Left forelimb (tissue), 1 donor: ENCODE measurements at regions not wholly inside any gene's neighbourhood (a gene's known extent, or its start where the extent isn't known, plus 50 kb on each side); places are given as distances from the start of the nearest gene placed in this dataset.
"Not testable (repeated sequence)": the region's sequence is repeated elsewhere in the genome, so short reads cannot be mapped to it uniquely, and the experiment has no call there.

Experiments
- DNase-seq: peaks from one replicate; pipeline ENCODE4 v3.0.0-alpha.2; 2018; ENCODE audit warnings: low spot score

DNA sequence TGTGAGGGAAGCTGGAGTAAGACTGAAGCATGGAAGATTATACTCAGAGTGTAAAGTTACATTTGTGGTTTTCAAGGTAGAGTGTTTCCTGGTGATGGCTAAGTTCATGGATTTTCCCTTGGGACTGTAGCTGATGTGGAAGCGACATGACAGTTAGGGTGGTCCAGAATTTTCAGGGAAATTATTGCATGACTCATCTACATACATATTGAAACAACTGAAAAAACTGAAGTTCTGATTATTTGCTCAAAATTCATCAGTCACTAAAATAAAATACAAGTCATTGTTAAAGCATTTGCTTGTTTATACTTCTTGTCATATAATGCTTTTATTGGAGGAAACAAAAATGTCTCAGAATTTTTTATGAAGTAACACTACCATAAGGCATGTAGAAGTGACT, 700.0 kb downstream of the RFPL4B start:
- DNase-seq = no peak

GRCh38 chr6:113047932-113048331, 700.8 kb downstream of the RFPL4B start:
- no peak for DNase-seq

- no peak for DNase-seq
These were observed 701.6 kb downstream of the RFPL4B start for GRCh38 chr6:113048741-113049140.

- no peak for DNase-seq
These were observed 702.1 kb downstream of the RFPL4B start for GRCh38 chr6:113049190-113049589.

GRCh38 chr6:113050010-113050858, 703.1 kb downstream of the RFPL4B start:
- DNase-seq = no peak

DNA sequence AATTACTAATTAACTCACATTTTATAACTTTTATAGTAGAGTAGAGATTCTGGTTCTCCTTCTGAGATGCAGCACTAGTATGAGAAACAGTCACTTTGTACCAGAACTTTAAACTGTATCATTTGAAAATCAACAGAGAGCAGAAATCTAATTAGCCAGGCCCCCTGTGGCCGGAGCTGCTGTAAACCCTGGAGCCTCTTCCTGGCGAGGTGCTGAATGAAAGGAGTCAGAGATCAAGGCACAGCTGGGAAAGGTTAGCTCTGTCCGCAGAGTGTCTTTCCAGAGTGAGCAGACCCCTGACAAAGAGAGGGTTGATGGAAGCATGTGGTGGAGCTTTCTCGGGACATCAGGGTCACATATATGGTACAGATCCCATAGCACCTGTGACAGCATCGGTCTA, 703.8 kb downstream of the RFPL4B start:
- DNase-seq = no peak

DNA sequence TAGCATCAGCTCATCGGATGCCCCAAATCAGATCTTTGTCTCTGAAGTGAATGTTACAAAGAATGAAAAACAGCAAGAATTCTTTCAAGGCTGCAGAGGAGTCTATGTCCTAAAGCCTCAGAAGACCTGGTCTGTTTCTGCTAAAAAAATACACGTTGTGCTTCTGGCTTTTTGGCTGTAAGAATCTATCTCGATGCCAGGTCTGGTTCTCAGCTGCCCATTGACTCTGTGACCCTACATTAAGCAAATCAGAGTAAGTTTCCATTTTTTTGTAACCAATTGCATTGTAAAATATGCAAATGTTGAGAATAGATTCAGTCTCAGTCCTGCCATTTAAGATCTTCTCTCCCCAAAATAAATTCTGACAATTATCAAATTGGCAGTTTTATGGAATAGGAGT, 705.4 kb downstream of the RFPL4B start:
- DNase-seq = no peak

DNA sequence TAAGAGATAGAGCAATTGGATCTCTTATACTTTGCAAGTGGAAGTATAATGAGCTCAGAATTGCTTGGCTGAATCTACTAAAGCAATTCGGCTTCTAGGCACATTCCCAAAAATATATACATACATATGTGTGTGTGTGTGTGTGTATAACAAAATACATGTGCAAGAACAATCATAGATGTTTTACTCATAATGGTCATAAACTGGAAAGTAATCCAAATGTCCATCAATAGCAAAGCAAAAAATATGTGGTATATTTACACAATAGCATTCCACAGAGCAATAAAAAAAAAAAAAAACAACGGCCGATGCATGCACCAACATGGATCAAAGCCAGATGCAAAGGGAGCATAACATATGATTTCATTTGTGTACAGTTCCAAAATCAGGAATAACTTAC, 707.9 kb downstream of the RFPL4B start:
- no peak for DNase-seq

DNA sequence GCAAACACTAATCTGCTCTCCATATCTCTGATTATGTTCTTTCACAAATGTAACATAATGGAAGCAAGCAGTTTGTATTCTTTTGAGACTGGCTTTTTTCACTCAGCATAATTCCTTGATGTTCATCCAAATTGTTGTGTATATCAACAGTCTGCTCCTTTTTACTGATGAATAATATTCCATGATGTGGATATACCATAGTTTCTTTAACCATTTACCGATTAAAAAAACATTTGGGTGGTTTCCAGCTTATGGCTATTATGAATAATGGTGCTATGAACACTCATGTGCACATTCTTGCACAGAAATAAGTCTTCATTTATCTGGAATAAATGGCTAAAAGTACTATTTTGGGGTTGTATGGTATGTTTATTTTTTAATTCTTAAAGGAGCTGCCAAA, 708.9 kb downstream of the RFPL4B start:
- DNase-seq = no peak

DNA sequence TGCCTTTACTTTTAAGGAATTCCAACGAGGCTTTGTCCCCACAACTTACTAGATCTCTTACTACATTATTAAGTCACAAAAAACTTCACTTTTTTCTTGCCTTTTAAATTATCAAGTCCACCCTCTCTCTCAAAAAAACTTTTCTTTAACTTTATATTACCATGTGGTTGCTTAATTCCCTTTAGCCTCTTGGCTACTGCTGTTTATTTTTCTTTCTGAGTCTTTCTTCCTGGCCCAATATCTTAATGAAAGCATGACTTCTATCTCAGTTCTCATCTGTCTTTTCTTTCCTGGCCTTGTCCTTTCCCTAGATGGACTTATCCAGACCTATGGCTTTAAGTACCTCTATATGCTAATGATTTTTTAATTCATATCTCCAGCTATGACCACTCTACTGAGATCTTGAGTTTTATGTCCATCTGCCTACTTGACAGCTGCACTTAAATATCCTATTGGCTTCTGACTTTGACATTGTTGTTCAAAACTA, 710.5 kb downstream of the RFPL4B start:
- DNase-seq = no peak

- DNase-seq = no peak
These were observed 713.5 kb downstream of the RFPL4B start for GRCh38 chr6:113060664-113061063.

- no peak for DNase-seq
These were observed 718.5 kb downstream of the RFPL4B start for GRCh38 chr6:113065611-113066010.

DNA sequence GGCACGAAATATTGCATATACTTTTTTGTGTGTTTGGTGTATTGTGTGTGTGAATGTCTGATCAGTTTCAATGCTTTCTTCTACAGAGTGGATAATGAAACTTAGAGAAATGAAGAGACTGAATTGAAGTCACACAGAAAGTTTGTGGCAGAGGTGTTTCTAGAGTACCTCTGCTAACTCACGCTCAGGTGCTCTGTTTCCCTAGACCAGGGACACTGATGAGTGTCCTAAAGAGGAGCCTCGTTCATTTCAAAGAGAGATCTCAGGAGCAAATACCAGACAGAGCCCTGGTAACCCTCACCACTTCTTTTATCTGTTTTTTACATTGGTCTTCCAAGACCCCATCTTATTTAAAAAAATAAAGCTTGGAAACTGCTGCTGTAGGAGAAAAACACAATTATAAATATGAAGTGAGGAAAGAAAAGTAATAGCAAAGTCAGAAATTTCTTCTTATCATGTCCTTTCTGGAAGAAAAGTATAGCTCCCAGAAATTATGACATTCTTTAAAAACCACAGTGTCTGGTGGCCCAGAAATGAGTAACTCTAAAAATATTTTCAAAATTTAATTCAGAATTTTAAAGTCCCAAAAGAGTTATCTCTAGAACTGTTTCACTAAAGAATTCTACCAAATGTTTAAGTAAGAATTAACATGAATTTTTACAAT, 720.6 kb downstream of the RFPL4B start:
- no peak for DNase-seq

GRCh38 chr6:113068570-113068969, 721.4 kb downstream of the RFPL4B start:
- no peak for DNase-seq

DNA sequence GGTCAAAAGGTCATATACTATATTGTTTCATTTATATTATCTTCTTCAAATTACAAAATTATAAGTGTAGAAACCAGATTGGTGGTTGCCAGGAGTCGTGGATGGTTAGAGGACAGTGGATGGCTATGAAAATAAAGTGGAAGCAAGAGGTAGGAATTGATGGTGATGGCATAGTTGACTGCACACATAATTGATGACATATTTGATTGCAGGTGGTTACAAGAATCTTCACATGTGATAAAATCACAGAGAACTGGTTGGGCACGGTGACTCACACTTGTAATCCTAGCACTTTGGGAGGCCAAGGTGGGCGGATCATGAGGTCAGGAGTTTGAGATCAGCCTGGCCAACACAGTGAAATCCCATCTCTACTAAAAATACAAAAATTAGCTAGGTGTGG, 723.6 kb downstream of the RFPL4B start:
- not testable (repeated sequence) for DNase-seq

DNA sequence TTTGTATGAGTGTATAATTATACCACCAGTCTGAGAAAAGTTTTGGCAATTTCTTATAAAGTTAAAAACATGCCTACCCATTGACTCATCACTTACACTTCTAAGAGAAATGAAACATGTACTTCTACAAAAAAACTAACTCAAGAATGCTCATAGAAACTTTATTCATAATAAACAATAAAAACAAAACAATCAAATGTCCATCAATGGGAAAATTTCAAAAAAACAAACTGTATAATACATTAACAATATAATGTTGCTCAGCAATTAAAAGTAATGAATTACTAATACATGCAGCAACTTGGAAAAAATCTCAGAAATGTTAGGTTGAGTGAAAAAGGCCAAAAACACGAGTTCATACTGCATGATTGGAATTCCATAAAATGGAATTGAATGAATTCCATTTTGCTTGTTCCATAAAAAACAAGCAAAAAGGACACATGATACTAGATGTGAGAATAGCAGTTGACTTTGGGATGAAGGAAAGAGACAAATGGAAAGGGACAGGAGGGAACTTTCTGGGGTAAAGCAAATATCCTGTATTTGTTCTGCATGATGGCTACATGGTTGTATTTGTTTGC, 726.6 kb downstream of the RFPL4B start:
- no peak for DNase-seq

GRCh38 chr6:113076116-113076515, 729.0 kb downstream of the RFPL4B start:
- DNase-seq = no peak

- DNase-seq = no peak
These were observed 729.7 kb downstream of the RFPL4B start for GRCh38 chr6:113076816-113077215.

DNA sequence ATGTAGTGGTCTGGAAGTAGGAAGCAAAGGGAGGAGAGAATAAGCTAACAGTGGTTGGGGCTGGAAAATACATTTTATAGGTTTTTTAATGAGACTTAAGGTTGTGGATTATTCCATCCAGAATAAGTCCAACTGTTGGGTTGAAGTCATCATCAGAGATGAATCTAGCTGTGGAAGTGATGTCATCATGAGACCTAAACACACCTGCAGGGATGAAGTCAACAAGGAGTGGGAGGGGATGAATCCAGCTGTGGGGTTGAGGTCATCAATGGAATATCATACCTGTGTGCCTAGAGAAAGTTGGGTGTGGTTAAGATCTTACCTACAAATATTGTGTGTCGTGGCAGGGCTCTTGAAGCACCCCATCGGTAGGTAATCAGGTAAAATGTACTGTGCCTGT, 730.7 kb downstream of the RFPL4B start:
- no peak for DNase-seq

- no peak for DNase-seq
These were observed 731.7 kb downstream of the RFPL4B start for GRCh38 chr6:113078791-113079190.

- DNase-seq = no peak
These were observed 735.6 kb downstream of the RFPL4B start for GRCh38 chr6:113082745-113083144.

- DNase-seq = no peak
These were observed 736.8 kb downstream of the RFPL4B start for GRCh38 chr6:113083947-113084346.

DNA sequence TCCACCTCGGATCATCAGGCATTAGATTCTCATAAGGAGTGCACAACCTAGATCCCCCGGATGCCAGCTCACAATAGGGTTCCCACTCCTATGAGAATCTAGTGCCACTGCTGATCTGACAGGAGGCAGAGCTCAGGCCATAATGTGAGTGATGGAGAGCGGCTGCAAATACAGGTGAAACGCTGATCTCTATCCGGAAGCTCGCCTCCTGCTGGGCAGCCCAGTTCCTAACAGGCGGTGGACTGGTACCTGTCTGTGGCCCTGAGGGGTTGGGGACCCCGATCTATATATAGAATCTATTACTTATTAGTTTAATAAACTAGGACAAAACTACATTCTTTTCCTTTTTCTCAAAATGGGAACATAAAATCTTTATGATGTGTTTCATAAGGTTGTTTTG, 741.9 kb downstream of the RFPL4B start:
- no peak for DNase-seq
